Right atrium auricular region (tissue), 2 donors: ENCODE measurements at regions not wholly inside any gene's neighbourhood (a gene's known extent, or its start where the extent isn't known, plus 50 kb on each side); places are given as distances from the start of the nearest gene placed in this dataset.

Experiments used
- DNase-seq: peaks from one replicate; pipeline ENCODE4 v3.0.0-alpha.2; 2019; ENCODE audit warnings: low spot score
- H3K27ac ChIP-seq, 2 donors: fragments of 200-600 bp; sonication (generic); 1 replicate in 1 of 2; 2 replicates in 1 of 2; pipeline ENCODE4 v1.5.1; 2016 to 2019
- H3K27me3 ChIP-seq, 2 donors: fragments of 200-600 bp; sonication (generic); one replicate each; pipeline versions ENCODE4 v1.5.1 to v1.6.0; 2017 to 2019
- H3K36me3 ChIP-seq: fragments of 200-600 bp; sonication (generic); one replicate; pipeline ENCODE4 v1.5.1; 2016
- H3K4me1 ChIP-seq, 2 donors: fragments of 200-600 bp; sonication (generic); one replicate each; pipeline versions ENCODE4 v1.5.1 to v1.6.0; 2017 to 2019
- H3K4me3 ChIP-seq, 2 donors: fragments of 200-600 bp; sonication (generic); 1 replicate in 1 of 2; 2 replicates in 1 of 2; pipeline ENCODE4 v1.5.1; 2017 to 2019; ENCODE audit warnings: mild to moderate bottlenecking in 1 of 2, moderate library complexity in 1 of 2
- H3K9me3 ChIP-seq, 2 donors: fragments of 200-600 bp; sonication (generic); one replicate each; pipeline ENCODE4 v1.5.1; 2019
- TF ChIP-seq, protein P1 (sequence below), 2 donors: fragments of 200-600 bp; sonication (generic); IDR thresholded peaks; one replicate each; pipeline ENCODE4 v1.5.1; 2019; ENCODE audit warnings: antibody characterized with exemption in 2 of 2

GRCh38 chr20:19013907-19014306 is 198.5 kb upstream of the SLC24A3 start:
- Histone ChIP-seq H3K36me3 (no peaks in the 10 kb centered on the region), H3K27ac (no peak overlapping the region), H3K9me3 (no peaks in the 10 kb centered on the region), H3K4me1 (peaks cover 0 to 6% of the 10 kb centered on the region in 2 donors), H3K4me3 (no peak overlapping the region), H3K27me3 (no peaks in the 10 kb centered on the region)
- TF ChIP-seq, protein P1, sequence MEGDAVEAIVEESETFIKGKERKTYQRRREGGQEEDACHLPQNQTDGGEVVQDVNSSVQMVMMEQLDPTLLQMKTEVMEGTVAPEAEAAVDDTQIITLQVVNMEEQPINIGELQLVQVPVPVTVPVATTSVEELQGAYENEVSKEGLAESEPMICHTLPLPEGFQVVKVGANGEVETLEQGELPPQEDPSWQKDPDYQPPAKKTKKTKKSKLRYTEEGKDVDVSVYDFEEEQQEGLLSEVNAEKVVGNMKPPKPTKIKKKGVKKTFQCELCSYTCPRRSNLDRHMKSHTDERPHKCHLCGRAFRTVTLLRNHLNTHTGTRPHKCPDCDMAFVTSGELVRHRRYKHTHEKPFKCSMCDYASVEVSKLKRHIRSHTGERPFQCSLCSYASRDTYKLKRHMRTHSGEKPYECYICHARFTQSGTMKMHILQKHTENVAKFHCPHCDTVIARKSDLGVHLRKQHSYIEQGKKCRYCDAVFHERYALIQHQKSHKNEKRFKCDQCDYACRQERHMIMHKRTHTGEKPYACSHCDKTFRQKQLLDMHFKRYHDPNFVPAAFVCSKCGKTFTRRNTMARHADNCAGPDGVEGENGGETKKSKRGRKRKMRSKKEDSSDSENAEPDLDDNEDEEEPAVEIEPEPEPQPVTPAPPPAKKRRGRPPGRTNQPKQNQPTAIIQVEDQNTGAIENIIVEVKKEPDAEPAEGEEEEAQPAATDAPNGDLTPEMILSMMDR (IDR thresholded peaks at IDR 0.05) = no peak
- no peak for DNase-seq

DNA sequence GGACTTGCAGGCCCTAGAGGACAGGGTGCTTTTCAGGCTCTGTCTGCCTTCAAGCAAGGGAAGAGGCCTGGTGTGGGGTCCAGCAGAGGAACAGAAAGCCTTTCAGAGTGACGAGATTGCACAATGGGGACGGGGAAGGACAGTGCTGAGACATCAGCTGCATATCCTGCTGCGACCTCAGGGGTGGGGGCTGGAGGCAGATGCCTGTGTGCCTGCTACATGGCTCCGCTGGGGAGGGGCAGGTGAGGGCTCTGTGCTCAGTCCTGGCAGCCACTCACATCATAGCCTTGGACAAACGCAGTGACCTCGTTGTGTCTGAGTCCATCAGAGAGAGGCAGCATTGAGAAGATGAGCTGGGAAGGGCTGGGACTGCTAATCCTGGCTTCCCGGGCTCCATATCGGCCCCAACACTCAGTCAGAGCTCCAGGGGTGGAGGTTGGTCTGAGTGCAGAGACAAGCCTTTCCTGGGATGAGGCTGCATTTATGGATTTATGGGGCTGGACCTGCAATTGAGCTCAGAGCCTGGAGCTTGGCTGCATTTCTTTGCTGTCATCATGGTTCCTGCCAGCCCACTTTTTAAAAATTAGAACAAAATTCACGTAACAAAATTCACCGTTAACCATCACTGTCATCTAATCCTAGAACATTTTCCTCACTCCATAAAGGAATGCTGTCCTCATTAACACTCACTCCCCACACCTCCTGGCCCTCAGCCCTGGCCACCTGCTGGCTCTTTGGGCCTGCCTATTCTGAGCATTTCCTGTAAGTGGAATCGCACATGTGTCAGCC is 196.9 kb upstream of the SLC24A3 start:
- Histone ChIP-seq H3K27me3 (no peaks in the 10 kb centered on the region), H3K27ac (no peak overlapping the region), H3K4me1 (peaks cover 0 to 6% of the 10 kb centered on the region in 2 donors), H3K9me3 (no peaks in the 10 kb centered on the region), H3K36me3 (no peaks in the 10 kb centered on the region), H3K4me3 (no peak overlapping the region)
- TF ChIP-seq, protein P1 (IDR thresholded peaks at IDR 0.05) = no peak
- peak; percentile 53 for DNase-seq

- Histone ChIP-seq H3K36me3 (no peaks in the 10 kb centered on the region), H3K9me3 (no peaks in the 10 kb centered on the region), H3K27ac (no peak overlapping the region), H3K4me3 (no peak overlapping the region), H3K27me3 (no peaks in the 10 kb centered on the region), H3K4me1 (peaks cover 0 to 6% of the 10 kb centered on the region in 2 donors)
- peak; percentile 51 for DNase-seq
- TF ChIP-seq, protein P1 (IDR thresholded peaks at IDR 0.05) = no peak
Measured at GRCh38 chr20:19016140-19016497, 196.3 kb upstream of the SLC24A3 start.

GRCh38 chr20:19017104-19017690 is 195.2 kb upstream of the SLC24A3 start:
- Histone ChIP-seq H3K27me3 (no peaks in the 10 kb centered on the region), H3K4me1 (peaks cover 0 to 6% of the 10 kb centered on the region in 2 donors), H3K36me3 (no peaks in the 10 kb centered on the region), H3K27ac (no peak overlapping the region), H3K9me3 (no peaks in the 10 kb centered on the region), H3K4me3 (no peak overlapping the region)
- DNase-seq = peak; percentile 54
- TF ChIP-seq, protein P1 (IDR thresholded peaks at IDR 0.05) = no peak

GRCh38 chr20:19018881-19019280 is 193.6 kb upstream of the SLC24A3 start:
- TF ChIP-seq, protein P1 (IDR thresholded peaks at IDR 0.05) = no peak
- no peaks in the 10 kb centered on the region for H3K9me3 ChIP-seq
- no peak overlapping the region for H3K27ac ChIP-seq
- DNase-seq = no peak
- no peaks in the 10 kb centered on the region for H3K27me3 ChIP-seq
- H3K4me1 ChIP-seq = no peaks in the 10 kb centered on the region
- no peak overlapping the region for H3K4me3 ChIP-seq
- no peaks in the 10 kb centered on the region for H3K36me3 ChIP-seq
